COLO668 (cell line): ENCODE measurements at regions not wholly inside any gene's neighbourhood (a gene's known extent, or its start where the extent isn't known, plus 50 kb on each side); places are given as distances from the start of the nearest gene placed in this dataset.

ENCODE experiments used
- DNase-seq: peaks from one replicate; lab custom pipeline; 2025; ENCODE audit not compliant: unreplicated experiment; lab: John Stamatoyannopoulos, UW

DNA sequence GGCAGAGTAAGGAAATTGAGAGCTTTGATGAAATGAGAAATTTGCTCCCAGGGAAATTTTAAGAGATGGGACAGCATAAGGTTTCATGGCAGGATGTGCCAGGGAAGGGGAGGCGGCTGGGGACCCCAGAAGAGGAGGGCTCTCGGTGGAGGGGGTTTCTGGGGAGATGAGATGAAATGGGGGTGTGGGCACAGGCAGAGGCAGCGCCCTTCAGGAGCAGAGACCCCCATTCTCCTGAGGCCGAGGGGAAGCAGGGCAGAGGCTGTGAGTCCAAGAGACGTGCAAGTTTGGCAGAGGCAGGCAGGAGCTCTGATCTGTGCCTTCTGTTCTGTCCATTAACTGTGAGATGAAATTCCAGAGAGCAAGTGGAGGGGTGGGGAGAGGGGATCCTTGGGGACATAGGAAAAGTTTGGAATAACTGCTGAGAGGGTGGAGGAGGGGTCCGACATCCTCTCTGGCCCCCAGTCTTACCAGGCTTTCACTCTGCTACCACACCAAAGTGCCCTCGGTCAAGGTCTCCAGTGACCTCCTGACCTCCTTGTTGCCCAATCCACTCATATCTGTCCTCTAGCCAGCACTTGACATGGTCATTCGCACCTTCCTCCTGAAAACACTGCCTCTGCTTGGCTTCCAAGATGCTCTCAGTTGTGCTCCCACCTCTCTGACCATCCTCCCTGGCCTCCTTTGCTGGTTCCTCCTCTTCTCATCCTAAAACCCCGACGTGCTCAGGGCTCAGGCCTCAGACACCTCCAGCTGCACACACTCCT is 108.1 kb upstream of the MVB12B start:
- no peak for DNase-seq

DNA sequence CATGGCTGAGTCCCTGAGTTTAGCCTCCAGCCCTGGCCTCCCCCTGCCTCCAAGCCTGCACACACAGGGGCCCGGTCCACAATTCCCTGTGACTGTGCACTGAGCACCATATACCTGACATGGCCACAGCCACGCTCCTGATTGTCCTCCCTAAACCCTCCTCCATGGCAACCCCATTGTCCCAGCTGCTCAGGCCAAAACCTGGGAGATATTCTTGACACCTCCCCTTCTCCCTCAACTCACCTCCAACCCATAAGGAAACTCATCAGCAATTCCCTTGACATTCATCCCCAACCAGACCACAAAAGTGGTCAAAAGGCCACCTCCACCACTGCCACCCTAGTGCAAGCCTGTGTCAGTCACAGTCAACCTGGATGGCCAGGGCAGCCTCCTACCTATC is 107.5 kb upstream of the MVB12B start:
- no peak for DNase-seq

DNA sequence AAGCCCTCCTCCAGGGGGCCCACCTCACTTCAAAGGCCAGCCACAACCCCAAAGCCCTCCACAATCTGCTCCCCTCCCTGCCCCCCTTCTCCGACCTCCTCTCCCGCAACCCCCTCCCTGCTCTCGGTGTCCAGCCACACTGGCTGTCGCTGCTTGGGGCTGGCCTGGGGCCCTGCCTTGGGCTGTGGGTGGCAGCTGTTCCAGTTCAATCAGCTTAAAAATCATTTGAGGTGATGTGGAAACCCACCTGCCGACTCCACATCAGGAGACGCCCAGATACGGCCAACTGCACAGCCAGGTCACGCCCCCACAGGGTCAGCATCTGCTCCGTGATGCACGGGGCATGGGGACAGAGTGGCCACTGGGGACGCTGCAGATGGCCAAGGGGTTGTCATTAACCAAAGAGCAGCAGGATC is 107.0 kb upstream of the MVB12B start:
- DNase-seq: no peak

DNA sequence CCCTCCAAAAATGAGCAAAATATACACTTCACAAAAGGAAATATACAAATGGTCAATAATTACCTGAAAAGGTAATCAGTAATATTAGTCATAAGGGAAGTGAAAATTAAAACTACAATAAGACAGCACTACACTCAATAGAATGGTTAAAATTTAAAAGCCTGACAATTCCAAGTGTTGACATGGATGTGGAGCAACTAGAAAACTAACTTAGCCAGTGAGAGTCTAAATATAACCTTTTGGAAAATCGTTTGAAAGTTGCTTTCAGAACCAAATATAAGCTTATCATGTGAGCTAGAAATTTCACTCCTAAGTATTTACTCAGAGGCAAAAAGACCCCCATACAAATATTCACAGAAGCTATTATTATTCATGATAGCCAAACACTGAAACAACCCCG is 105.1 kb upstream of the MVB12B start:
- no peak for DNase-seq

DNA sequence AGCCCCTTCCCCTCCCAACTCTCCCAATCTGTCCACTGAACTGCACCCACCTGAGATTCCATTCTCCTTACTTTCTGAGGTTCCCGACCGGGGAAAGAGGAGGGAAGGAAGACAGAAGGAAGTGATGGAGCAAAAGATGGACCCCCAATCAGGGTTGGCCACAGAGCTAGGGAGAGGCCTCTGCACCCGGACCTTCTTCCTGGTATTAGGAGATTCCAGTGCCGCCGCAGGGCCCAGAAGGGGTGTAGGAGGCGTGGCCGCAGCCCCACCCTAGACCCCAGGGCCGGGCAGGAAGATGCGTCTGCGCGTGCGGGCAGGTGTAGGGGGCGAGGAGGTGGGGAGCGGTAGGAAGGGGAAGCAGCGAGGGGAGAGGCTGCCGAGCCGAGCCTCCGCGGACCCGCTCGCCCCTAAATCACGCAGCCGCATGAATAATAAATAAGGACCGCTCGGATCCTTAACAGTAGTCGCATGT is 104.2 kb upstream of the MVB12B start:
- DNase-seq: no peak

DNA sequence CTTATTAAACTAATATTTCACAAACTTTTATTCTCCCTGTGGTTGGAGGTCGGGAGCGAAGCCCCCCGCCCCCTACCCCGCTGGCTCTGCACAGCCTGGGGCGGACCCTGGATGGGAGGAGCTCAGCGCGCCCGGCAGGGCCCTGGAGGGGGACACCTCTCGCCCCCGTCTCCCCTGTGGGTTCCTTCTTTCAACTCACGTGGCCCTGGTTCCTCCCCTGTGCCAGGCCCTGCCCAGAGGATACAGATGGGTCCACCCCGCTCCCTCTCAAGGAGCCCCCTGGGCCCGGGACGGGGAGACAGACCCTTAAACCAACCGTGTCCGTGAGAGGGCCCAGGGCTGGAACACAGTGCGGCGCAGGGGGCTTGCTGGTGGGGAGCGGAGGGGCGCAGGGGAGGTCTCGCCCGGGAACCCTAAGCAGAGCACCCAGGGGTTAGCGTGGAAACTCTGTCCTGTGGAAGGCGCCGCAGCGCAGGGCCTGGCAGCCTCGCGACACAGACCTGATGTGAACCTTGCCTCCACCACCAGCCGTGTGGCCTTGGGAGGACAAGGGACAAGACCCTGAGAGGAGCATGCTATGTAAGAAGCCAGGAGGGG is 103.7 kb upstream of the MVB12B start:
- no peak for DNase-seq

DNA sequence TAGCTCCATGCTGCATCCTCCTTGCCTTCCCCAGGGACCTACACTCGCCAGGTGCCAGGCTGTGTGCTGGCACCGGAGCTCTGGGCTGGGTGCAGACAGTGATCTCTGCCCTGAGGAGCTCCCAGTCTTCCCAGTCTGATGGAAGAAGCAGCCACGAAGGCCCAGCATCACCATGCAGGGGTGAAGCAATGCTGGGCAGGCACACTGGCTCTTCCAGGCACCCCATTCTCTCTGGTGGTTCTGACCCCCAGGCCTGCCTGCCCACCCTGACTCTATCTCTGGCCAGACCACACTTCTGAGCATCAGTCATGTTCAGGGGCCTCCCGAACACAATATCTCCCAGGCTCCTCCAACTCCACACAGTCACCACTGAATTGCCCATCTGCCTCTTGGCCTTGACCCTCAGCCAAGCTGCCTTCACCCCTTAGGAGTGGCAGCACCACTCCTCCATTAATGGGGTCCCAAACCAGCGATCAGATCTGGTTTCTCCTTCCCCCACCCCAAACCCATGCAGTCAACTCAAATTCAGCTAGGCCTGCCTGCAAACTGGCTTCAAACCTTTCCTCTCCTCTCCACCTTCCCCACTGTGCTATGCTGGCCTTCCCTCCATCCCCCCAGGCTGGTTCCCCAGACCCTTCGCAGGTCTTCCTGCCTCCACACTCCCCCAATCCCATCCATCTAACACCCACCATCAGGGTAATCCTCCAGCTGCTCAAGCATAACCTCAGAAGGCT is 102.7 kb upstream of the MVB12B start:
- no peak for DNase-seq

DNA sequence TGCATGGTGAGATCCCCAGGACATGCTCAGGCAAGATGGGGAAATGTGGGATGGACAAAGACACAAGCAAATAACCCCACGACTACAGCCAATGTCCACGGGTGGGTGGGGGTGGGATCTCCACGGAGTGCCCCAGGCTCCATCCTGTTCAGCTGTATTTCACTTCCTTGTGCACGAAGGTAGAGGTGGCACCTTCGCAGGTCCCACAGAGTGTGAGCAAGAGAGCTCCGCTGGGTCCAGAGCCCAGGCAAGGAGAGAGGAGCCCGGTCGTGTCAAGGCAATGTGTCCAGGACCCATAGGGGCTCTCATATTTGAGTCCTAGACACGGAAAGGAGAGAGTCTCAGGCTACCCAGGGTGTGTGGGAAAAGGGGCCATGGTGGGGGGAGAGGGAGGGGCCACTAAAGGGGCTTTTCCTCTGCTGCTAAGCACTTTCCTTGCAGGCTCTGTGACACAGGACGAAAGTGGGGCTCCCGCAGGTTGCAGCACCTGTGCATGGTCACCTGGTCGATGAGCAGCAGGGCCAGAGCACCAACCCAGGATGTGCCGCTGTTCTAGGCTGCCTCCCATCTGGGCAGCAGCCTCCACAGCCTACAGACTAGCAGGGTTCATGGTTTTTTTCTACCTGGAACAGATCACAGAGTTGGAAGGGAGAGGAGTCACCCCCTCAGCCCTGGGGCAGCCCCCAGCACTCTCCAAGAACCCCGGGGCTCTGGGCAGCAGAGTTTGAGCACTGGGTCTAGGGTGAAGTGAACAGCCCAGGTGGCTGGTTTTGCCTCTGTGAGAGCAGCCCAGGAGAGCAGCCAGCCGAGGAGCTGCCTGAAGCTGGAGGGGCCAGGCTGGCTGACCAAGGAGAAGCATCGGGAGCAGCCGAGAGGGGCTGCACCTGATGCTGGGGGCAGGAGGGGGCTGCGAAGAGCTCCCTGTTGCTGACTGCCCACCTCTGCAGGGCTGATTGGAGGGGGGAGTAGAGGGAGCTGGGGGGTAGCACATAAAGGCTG is 100.7 kb upstream of the MVB12B start:
- DNase-seq: no peak

DNA sequence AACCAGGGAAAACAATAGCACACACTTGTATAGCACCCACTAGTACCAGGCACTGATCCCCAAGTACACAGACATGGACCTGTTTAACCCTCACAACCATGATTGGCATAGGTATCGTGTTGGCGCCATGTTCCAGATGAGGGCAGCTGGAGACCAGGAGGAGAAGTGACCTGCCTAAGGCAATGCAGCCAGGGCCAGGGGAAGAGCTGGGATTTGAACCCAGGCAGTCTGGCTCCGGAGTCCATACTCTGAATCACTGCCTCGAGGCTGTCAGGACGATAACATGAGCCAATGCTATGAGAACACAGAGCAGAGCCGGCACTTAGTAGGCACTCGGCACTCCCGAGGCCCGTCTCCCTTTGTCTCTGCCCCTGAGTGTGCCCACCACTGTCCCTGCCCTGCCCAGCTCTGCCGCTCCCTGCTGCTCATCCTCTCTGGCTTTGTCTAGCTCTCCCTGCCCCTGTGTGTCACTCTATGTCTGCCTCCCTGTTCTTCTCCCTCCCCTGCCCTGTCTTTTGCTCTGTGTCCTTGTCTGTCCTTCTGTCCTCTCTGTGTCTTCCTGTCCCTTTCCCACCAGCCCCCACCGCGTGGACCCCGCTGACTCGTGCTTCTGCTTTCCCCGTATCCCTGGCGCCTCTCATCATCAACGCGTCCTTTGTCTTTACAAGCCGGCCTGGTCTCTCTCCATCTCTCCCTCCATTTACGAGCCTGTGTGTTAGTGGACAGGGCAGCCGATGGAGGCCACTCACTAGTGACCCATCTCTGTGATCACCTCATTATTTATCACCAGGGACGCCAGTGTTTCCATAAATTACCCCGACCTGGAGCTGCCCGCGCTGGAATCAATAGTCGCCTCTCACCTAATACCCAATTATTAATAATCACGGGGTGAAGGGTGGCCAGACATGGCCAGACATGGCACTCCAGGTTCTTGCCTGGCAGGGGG is 99.4 kb upstream of the MVB12B start:
- DNase-seq: no peak

DNA sequence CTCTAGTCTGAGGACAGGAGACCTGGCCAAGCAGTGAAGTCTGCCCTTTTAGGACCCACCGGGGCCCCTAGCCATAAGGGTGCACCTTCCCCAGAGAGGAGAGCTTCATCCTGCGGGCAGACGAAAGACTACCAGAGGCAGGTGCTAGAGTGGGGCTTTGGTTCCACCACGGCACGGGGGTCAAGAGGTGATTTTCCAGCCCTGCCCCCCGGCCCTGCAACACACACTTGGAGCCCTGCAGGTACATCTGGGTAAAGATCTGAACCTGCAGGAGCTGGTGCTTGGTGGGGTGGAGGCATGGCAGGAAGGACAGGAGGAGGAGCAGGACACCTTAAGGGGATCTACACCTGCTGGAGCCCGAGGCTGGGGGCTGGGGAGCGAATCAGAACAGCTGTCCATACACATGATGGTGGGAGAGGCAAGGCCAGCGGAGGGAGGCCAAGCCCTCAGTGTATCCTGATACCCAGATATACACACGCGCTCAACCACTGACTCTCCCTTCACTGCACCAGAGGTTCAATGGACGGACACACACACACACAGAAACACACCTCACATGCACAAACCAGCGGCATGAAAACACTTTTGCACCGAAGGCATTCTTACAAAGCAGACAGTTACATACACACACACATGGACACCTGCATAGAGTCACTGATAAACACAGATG is 98.4 kb upstream of the MVB12B start:
- no peak for DNase-seq

DNA sequence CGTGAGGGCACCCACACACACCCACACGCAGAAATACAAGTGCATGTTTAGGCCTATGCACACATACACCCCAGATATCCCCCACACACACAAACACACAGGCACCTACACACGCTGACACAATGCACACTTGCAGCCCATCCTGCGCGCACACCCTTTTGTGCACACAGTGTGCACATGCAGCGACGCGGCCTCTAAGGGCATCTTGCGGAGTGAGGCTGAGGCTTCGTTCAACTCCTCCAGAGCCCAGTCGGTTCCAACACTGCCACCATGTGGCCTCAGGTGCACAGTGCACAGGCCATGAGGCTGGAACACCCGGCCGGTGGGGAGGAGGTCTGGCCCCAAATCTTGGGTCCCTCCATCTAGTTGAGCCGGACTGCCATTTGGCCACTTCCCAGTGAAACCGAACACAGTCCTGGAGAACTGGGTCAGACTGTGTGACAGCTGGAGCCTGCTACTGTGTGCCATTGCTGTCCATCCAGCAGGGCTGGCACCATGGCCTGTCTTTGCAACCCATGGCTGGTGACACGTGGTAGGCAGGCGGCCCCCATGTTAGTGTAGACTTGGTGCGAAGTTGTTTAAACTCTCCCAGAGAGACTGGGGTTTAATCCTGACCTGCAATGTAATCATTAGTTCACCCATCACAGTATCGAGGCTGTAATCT is 97.7 kb upstream of the MVB12B start:
- peak; percentile 70 for DNase-seq

DNA sequence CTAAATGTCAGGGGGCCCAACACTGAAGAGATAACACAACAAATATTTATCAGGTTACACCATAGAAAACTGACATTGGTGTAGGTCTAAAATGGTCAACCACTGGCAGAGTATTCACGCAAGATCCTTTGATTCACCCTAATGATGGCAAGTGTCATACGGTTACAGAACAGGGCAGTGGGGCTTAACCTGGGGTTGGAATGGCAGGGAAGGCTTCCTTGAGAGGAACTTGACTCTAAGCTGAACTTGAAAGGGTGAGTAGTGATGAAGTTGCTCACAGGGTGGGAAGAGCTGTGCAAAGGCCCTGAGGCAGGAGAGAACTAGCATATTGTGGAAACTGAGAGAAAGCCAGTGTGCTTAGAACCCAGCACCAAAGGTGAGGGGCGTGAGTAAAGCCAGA is 97.1 kb upstream of the MVB12B start:
- DNase-seq: no peak

DNA sequence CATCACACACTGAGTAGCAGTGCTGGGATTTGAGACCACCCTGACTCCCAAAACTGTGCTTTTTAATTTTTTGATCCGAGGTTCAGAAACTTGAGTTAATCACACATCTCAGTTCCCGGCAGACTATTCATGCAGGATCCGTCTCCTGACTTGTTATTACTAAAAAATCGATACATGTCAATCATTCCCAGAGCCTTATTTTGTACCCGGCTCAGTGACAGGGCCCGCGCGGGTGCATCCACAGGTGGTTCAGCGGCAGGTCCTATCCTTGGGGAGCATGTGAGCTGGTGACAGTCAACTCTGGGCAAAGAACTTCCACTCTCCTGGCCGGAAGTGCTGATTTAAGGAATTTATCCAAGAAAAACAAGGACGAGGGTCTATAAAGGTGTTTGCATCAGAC is 95.9 kb upstream of the MVB12B start:
- DNase-seq: no peak

DNA sequence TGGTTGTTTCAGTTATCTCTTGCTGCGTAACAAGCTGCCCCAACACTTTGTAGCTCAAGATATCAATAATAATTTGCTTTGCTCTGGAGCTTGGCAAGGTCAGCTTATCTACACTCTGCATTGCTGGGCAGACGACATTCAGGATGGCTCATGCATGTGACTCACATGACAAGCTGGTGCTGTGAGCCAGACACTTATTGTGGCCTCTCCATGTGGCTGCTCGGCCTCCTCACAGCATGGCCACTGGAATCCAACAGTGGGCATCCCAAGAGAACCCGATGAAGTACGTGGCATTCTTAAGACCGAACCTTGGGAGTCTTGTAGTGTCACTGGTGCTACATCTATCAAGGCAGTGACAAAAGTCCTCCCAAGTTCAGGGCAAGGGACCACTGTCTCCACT is 94.2 kb upstream of the MVB12B start:
- no peak for DNase-seq

DNA sequence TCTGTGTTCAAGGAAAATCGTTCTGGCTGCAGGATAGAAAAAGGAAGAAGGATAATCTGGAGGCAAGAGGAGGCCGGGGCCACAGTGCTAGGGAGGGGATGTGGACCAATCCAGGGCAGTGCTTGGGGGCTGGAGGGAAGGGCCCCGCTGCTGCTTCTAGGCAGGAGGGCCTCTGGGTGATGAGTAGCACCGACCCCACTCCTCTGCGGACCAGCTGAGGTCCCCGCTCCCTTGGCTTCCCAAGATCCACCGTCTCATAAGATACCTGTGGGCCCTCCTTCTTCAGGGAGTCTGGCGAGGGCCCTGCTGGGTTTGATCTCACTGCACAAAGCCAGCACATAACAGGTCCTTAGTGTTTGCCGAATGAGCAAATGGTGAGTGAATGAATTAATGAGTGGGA is 93.5 kb upstream of the MVB12B start:
- DNase-seq: no peak

DNA sequence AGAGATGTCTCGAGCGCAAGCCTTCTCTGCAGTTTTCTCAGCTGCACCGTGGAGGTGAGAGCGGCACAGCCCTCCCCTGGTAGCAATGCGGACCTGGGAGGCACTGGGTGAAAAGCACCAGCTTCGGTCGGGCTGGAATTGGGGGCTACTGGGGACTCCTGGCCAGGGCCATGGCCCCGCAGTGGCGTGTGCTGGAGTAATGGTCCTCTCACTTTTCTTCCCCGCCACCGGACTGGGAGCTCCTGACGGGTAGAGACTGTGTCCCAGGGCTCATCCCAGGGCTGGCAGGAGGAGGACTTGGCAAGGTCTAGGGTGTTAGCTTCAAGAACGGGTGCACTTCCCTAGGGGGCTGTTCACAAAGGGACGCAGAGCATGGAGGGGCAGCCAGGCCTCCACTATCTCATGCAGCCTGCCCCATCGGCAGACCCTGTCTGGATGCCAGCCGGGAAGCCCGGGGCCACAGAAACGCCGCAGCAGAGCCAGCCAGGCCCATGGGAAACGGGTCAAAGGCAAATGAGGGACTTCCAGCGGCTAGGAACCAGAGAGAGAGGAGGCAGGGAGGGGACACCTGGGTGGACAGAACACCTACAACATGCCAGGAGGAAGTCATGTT is 92.6 kb upstream of the MVB12B start:
- no peak for DNase-seq

DNA sequence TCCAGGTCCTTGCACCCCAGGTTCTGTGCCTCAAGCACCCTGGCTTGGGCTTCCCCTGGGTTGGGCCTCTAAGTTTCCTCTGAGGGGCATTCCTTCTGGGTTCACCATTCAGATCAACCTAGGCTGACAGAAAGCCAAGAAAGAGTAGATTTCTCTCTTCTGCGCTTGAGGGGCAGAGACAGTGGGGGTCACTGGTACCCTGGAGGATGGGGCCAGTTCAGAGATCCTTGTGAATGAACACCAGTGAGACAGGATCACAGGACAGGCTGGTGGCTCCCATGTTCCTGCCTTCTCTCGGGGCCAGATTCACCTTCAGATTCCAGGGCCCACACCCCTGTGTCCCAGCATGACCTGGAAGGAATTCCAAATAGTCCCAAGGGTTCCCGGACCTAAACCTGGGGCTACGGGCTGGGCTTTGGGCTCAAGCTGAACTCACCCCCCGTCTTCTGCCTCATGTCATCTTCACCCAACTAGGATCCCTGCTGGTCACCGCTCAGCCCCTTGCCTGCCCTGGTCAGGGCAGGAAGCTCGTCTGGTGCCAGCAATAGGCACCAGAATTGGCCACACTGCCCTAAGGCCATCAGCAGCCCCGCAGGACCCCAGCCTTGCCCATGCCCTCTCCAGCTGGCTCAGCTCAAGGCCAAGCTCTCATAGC is 91.8 kb upstream of the MVB12B start:
- DNase-seq: no peak
